ENCODE measurements at regions not wholly inside any gene's neighbourhood (a gene's known extent, or its start where the extent isn't known, plus 50 kb on each side); places are given as distances from the start of the nearest gene placed in this dataset.

GRCh38 chr6:4324746-4325145, 189.4 kb upstream of the ECI2 start:
- no peak for TF ChIP-seq CTCF (IDR thresholded peaks at IDR 0.05; ENCODE audit: insufficient read depth, missing control alignments)
- no peak for DNase-seq (ENCODE audit: insufficient read length, low spot score)
- no peak for FAIRE-seq

GRCh38 chr6:4323322-4323721, 187.9 kb upstream of the ECI2 start:
- FAIRE-seq (no peak), DNase-seq (ENCODE audit: insufficient read length, low spot score) (no peak)
- no peak for TF ChIP-seq CTCF (IDR thresholded peaks at IDR 0.05; ENCODE audit: insufficient read depth, missing control alignments)

- no peak for TF ChIP-seq CTCF (IDR thresholded peaks at IDR 0.05; ENCODE audit: insufficient read depth, missing control alignments)
- DNase-seq (ENCODE audit: insufficient read length, low spot score) (no peak), FAIRE-seq (no peak)
Measured at GRCh38 chr6:4322846-4323309, 187.5 kb upstream of the ECI2 start.

- no peak for DNase-seq (ENCODE audit: insufficient read length, low spot score)
- FAIRE-seq = no peak
- no peak for TF ChIP-seq CTCF (IDR thresholded peaks at IDR 0.05; ENCODE audit: insufficient read depth, missing control alignments)
Measured at GRCh38 chr6:4322134-4322845, 186.9 kb upstream of the ECI2 start.

DNA sequence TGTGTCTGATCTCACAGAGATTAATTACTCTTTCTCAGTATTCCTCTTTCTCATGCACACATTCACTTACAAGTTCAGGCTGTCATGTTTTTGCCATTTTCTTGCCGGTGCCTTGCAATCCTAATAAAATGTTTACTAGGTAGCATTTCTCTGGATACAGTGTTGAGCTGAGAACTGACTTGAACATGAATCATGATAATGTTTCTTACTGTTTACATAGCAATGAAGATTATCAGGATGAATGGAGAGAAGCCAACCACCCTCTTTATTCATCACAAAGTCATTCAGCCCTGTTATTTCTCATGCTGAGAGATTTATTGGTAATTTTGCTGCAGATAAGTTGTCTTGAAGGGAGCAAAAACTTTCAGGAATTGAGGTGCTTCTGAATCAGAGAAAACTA, 185.5 kb upstream of the ECI2 start:
- FAIRE-seq (no peak), DNase-seq (ENCODE audit: insufficient read length, low spot score) (no peak)
- TF ChIP-seq CTCF (IDR thresholded peaks at IDR 0.05; ENCODE audit: insufficient read depth, missing control alignments) = no peak

DNA sequence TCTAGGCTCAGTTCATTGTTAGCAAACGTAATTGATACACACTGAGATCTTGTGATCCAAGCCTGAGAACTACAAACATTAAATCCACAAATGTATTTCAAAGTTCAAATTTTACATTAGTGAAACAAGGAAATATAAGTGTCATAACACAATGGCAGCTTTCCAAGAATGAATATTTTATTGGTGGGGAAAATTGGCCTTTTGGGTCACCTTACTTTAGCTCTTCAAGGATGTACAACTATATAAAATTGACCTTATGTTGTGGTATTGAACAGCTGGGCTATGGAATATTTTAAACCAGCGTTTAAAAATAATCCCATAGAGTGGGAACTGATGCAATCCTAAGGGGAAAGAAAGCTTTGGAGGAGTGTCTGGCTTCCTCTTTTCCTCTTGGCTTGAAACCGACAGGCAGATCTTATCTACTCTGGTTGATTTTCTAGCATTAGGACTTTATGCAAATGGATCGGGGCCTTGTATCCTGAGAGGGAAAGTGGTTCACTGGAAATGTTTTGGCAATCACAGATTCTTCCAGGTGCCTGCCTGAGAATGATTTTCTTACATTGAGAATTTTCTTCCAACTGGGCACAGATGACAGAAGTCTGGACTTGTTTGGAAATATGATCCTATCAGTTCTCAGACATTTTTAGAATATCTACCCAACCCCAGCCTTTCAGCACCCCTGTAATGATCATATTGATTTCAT, 184.8 kb upstream of the ECI2 start:
- FAIRE-seq = no peak

More for the DNA sequence above, 184.8 kb upstream of the ECI2 start:
- no peak for DNase-seq (ENCODE audit: insufficient read length, low spot score)
- no peak for TF ChIP-seq CTCF (IDR thresholded peaks at IDR 0.05; ENCODE audit: insufficient read depth, missing control alignments)

Data from D721Med (cell line).